B cell (primary cell): ENCODE measurements at regions not wholly inside any gene's neighbourhood (a gene's known extent, or its start where the extent isn't known, plus 50 kb on each side); places are given as distances from the start of the nearest gene placed in this dataset.

Source experiments
- ATAC-seq: fragments of 200-7000 bp; cut with Tn5 transposase; one replicate; pipeline ENCODE4 v1.10.0; 2021; ENCODE audit warnings: low read depth, mild to moderate bottlenecking, moderate number of reproducible peaks, moderate library complexity
- CTCF ChIA-PET: fragments of 350-600 bp; sonication (Branson Sonifier 250); formaldehyde crosslinking; loops from one replicate; lab custom pipeline; 2021; ENCODE audit warnings: antibody characterized with exemption, inconsistent platforms; lab: Charles Lee
- POLR2A ChIA-PET: fragments of 350-600 bp; sonication (Branson Sonifier 250); formaldehyde crosslinking; loops from one replicate; lab custom pipeline; 2021; ENCODE audit warnings: antibody characterized with exemption; lab: Charles Lee
- DNase-seq: peaks from one replicate; pipeline ENCODE4 v3.0.0; 2013
- H2AFZ ChIP-seq: 2 replicates; pipeline ENCODE4 v1.6.1; 2012; ENCODE audit warnings: mild to moderate bottlenecking, low read depth, low read length; ENCODE audit not compliant: insufficient read depth, poor library complexity, severe bottlenecking
- H3K27ac ChIP-seq, 2 donors: 1 replicate in 1 of 2; 2 replicates in 1 of 2; pipeline ENCODE4 v1.5.1; 2012 to 2013; ENCODE audit warnings: low read length in 2 of 2, mild to moderate bottlenecking in 2 of 2, moderate library complexity in 1 of 2
- H3K27me3 ChIP-seq, 4 experiments: fragments of 200-600 bp in 1 of 4; sonication (generic) in 1 of 4; replicated peaks in 1 of 4; 1 replicate in 2 of 4; 2 replicates in 2 of 4; pipeline versions ENCODE4 v1.6.1 to v1.7.0; 2013 to 2016; ENCODE audit warnings: low read length in 3 of 4, mild to moderate bottlenecking in 2 of 4, mixed read lengths in 1 of 4, moderate library complexity in 1 of 4; ENCODE audit not compliant: insufficient read depth in 4 of 4, control insufficient read depth in 3 of 4; ENCODE audit errors: control extremely low read depth in 1 of 4
- H3K36me3 ChIP-seq, 2 experiments: replicated peaks in 1 of 2; 1 replicate in 1 of 2; 2 replicates in 1 of 2; pipeline versions ENCODE4 v1.6.1 to v1.7.1; 2013; ENCODE audit warnings: low read length in 1 of 2; ENCODE audit not compliant: insufficient read depth in 2 of 2, control insufficient read depth in 1 of 2; ENCODE audit errors: control extremely low read depth in 1 of 2, extremely low read depth in 1 of 2
- H3K4me1 ChIP-seq, 2 donors: fragments of 200-600 bp in 1 of 2; sonication (generic) in 1 of 2; 1 replicate in 1 of 2; 2 replicates in 1 of 2; pipeline versions ENCODE4 v1.5.1 to v1.6.1; 2013 to 2017; ENCODE audit warnings: low read length in 2 of 2; ENCODE audit not compliant: control insufficient read depth in 2 of 2, insufficient read depth in 2 of 2
- H3K4me2 ChIP-seq: replicated peaks from 2 replicates; pipeline ENCODE3; 2012; ENCODE audit warnings: mild to moderate bottlenecking, low read depth, low read length; ENCODE audit not compliant: poor library complexity, severe bottlenecking
- H3K4me3 ChIP-seq, 5 experiments: fragments of 200-600 bp in 1 of 5; sonication (generic) in 1 of 5; 1 replicate in 3 of 5; 2 replicates in 2 of 5; pipeline versions ENCODE4 v1.5.1 to v1.7.0; 2011 to 2016; ENCODE audit warnings: low read length in 4 of 5, mild to moderate bottlenecking in 4 of 5, low read depth in 2 of 5, control low read depth in 1 of 5, moderate library complexity in 1 of 5; ENCODE audit not compliant: insufficient read depth in 1 of 5; ENCODE audit errors: control extremely low read depth in 1 of 5, extremely low read depth in 1 of 5
- H3K79me2 ChIP-seq: fragments of 200-600 bp; sonication (generic); one replicate; pipeline ENCODE4 v1.6.0; 2016; ENCODE audit warnings: low read length; ENCODE audit not compliant: control insufficient read depth, insufficient read depth
- H3K9ac ChIP-seq: fragments of 200-600 bp; sonication (generic); 2 replicates; pipeline ENCODE4 v1.6.1; 2017; ENCODE audit warnings: mild to moderate bottlenecking, low read length, moderate library complexity
- H3K9me3 ChIP-seq, 3 donors: one replicate each; pipeline versions ENCODE4 v1.6.1 to v1.7.1; 2013; ENCODE audit warnings: low read length in 2 of 3; ENCODE audit not compliant: control insufficient read depth in 2 of 3, insufficient read depth in 1 of 3; ENCODE audit errors: control extremely low read depth in 1 of 3
- H4K20me1 ChIP-seq: 2 replicates; pipeline ENCODE4 v1.6.0; 2012; ENCODE audit warnings: mild to moderate bottlenecking, low read length; ENCODE audit not compliant: insufficient read depth, control insufficient read depth, poor library complexity, severe bottlenecking
- H3K27ac Mint-ChIP-seq: one replicate; pipeline ENCODE4 v1.8.0; 2021; ENCODE audit warnings: mixed read lengths
- H3K27me3 Mint-ChIP-seq: one replicate; pipeline ENCODE4 v1.8.0; 2021; ENCODE audit warnings: mixed read lengths
- H3K4me1 Mint-ChIP-seq: one replicate; pipeline ENCODE4 v1.8.0; 2021; ENCODE audit warnings: mixed read lengths
- H3K4me3 Mint-ChIP-seq: one replicate; pipeline ENCODE4 v1.8.0; 2021; ENCODE audit warnings: mixed read lengths
- H3K9me3 Mint-ChIP-seq: one replicate; pipeline ENCODE4 v1.8.0; 2022; ENCODE audit warnings: mixed read lengths; ENCODE audit not compliant: insufficient read depth
- EZH2 ChIP-seq: IDR thresholded peaks from 2 replicates; pipeline ENCODE4 v1.6.1; 2012; ENCODE audit warnings: borderline replicate concordance, low read depth, mild to moderate bottlenecking, moderate library complexity, low read length; ENCODE audit not compliant: insufficient read depth, poor library complexity, severe bottlenecking
- whole genome bisulfite sequencing: methylation state at CpG from one replicate; pipeline ENCODE4 v1.1.5; 2013; ENCODE audit warnings: missing lambda C conversion rate; ENCODE audit not compliant: insufficient coverage; 5-methylcytosine and 5-hydroxymethylcytosine counted together
- intact Hi-C: fragments of 100-400 bp; cut with micrococcal nuclease; formaldehyde crosslinking; loops from one replicate; pipeline ENCODE4 v1.10.0; 2022
- TF ChIP-seq, protein P1 (sequence below): fragments of 200-600 bp; IDR thresholded peaks from one replicate; pipeline ENCODE4 v1.8.0; 2022; ENCODE audit warnings: antibody characterized with exemption, mild to moderate bottlenecking

DNA sequence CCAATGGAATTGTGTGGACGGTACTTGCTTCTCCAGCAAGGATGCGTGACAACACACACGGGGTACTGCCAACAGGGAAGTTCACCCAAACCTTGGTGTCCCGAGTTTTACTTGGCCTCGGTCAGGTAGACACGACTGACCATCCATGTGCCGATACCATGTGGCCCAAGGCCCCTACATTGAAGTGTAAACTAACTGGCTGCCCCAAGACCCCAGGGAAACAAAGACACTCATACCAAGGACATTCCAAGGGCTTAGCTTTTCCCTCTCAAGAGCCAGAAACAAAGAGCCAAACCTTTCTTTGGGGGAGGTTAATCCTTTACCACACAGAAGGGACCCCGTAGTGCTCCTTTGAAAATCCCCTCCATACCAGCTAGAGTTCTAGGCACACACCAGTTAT, 215.9 kb upstream of the TNRC6C start:
- Histone ChIP-seq H3K4me1 (no peaks in the 10 kb centered on the region), H3K4me3 (no peak overlapping the region), H3K9ac (no peak overlapping the region), H3K4me2 (no peak overlapping the region), H3K79me2 (no peaks in the 10 kb centered on the region), H3K36me3 (no peaks in the 10 kb centered on the region), H3K27me3 (peaks cover 0 to 8% (median 0%) of the 10 kb centered on the region in 4 experiments), H4K20me1 (no peaks in the 10 kb centered on the region), H2AFZ (no peak overlapping the region), H3K9me3 (peaks cover 0 to 28% (median 0%) of the 10 kb centered on the region in 3 donors), H3K27ac (no peak overlapping the region)
- ChIA-PET POLR2A (no interaction called here), CTCF (interaction anchor here (0.7 kb wide), 1 partner anchor 526 kb away, joined by 3 read pairs; no protein-coding TSS in a partner anchor)
- intact Hi-C loops: no loop called here
- peaks cover 3% of the 10 kb centered on the region for H3K9me3 Mint-ChIP-seq
- peaks cover 33% of the 10 kb centered on the region for H3K27me3 Mint-ChIP-seq
- H3K27ac Mint-ChIP-seq: no peak overlapping the region
- TF ChIP-seq, protein P1, sequence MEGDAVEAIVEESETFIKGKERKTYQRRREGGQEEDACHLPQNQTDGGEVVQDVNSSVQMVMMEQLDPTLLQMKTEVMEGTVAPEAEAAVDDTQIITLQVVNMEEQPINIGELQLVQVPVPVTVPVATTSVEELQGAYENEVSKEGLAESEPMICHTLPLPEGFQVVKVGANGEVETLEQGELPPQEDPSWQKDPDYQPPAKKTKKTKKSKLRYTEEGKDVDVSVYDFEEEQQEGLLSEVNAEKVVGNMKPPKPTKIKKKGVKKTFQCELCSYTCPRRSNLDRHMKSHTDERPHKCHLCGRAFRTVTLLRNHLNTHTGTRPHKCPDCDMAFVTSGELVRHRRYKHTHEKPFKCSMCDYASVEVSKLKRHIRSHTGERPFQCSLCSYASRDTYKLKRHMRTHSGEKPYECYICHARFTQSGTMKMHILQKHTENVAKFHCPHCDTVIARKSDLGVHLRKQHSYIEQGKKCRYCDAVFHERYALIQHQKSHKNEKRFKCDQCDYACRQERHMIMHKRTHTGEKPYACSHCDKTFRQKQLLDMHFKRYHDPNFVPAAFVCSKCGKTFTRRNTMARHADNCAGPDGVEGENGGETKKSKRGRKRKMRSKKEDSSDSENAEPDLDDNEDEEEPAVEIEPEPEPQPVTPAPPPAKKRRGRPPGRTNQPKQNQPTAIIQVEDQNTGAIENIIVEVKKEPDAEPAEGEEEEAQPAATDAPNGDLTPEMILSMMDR: no peak
- TF ChIP-seq EZH2: no peak
- 93% methylated on average over 7 of the region's 8 CpGs for WGBS
- DNase-seq: no peak
- H3K4me1 Mint-ChIP-seq: no peaks in the 10 kb centered on the region
- H3K4me3 Mint-ChIP-seq: no peak overlapping the region
- no peak for ATAC-seq

GRCh38 chr17:77744066-77744988, 214.2 kb upstream of the TNRC6C start:
- H3K4me2 ChIP-seq: no peak overlapping the region
- no peak for ATAC-seq
- Mint-ChIP-seq H3K27ac (no peak overlapping the region), H3K4me1 (no peaks in the 10 kb centered on the region), H3K4me3 (no peak overlapping the region), H3K9me3 (peaks cover 3% of the 10 kb centered on the region), H3K27me3 (peaks cover 32% of the 10 kb centered on the region)
- no peak overlapping the region for H2AFZ ChIP-seq
- H4K20me1 ChIP-seq: no peaks in the 10 kb centered on the region
- no peak for DNase-seq
- no peaks in the 10 kb centered on the region for H3K79me2 ChIP-seq
- H3K36me3 ChIP-seq: no peaks in the 10 kb centered on the region
- ChIA-PET POLR2A (no interaction called here), CTCF (no interaction called here)
- H3K27ac ChIP-seq: no peak overlapping the region
- TF ChIP-seq, protein P1: no peak
- TF ChIP-seq EZH2: no peak
- 61% methylated on average over 19 of the region's 21 CpGs for WGBS
- no peak overlapping the region for H3K4me3 ChIP-seq
- H3K27me3 ChIP-seq: peaks cover 0 to 6% (median 0%) of the 10 kb centered on the region in 4 experiments
- H3K9me3 ChIP-seq: peaks cover 0 to 28% (median 0%) of the 10 kb centered on the region in 3 donors
- H3K4me1 ChIP-seq: no peaks in the 10 kb centered on the region
- H3K9ac ChIP-seq: no peak overlapping the region
- intact Hi-C loops: no loop called here
